ENCODE measurements at regions not wholly inside any gene's neighbourhood (a gene's known extent, or its start where the extent isn't known, plus 50 kb on each side); places are given as distances from the start of the nearest gene placed in this dataset.

- H3K9me3 ChIP-seq (ENCODE audit: low read length), result no peaks in the 10 kb centered on the region
- peaks cover 12% of the 10 kb centered on the region for H3K4me1 ChIP-seq (ENCODE audit: insufficient read depth, low read length)
- H3K4me3 ChIP-seq (ENCODE audit: low read length), result no peak overlapping the region
- H3K27me3 ChIP-seq (ENCODE audit: insufficient read depth, low read length), result no peaks in the 10 kb centered on the region
- no peak overlapping the region for H2AFZ ChIP-seq (ENCODE audit: low read depth, low read length)
- no peaks in the 10 kb centered on the region for H3K36me3 ChIP-seq (ENCODE audit: insufficient read depth, low read length)
Measured at GRCh38 chr12:88416155-88416554, 164.1 kb downstream of the KITLG start.

- no peaks in the 10 kb centered on the region for H3K36me3 ChIP-seq (ENCODE audit: insufficient read depth, low read length)
- no peaks in the 10 kb centered on the region for H3K9me3 ChIP-seq (ENCODE audit: low read length)
- H3K27me3 ChIP-seq (ENCODE audit: insufficient read depth, low read length), result no peaks in the 10 kb centered on the region
- H3K4me3 ChIP-seq (ENCODE audit: low read length), result no peak overlapping the region
- no peak overlapping the region for H2AFZ ChIP-seq (ENCODE audit: low read depth, low read length)
- H3K4me1 ChIP-seq (ENCODE audit: insufficient read depth, low read length), result peaks cover 12% of the 10 kb centered on the region
Measured at GRCh38 chr12:88416786-88417185, 163.5 kb downstream of the KITLG start.

GRCh38 chr12:88417531-88417930 is 162.7 kb downstream of the KITLG start:
- Histone ChIP-seq H3K4me1 (ENCODE audit: insufficient read depth, low read length) (peaks cover 12% of the 10 kb centered on the region), H3K36me3 (ENCODE audit: insufficient read depth, low read length) (no peaks in the 10 kb centered on the region), H2AFZ (ENCODE audit: low read depth, low read length) (no peak overlapping the region), H3K9me3 (ENCODE audit: low read length) (no peaks in the 10 kb centered on the region), H3K4me3 (ENCODE audit: low read length) (no peak overlapping the region), H3K27me3 (ENCODE audit: insufficient read depth, low read length) (no peaks in the 10 kb centered on the region)

- Histone ChIP-seq H3K4me3 (ENCODE audit: low read length) (no peak overlapping the region), H3K4me1 (ENCODE audit: insufficient read depth, low read length) (no peaks in the 10 kb centered on the region), H3K36me3 (ENCODE audit: insufficient read depth, low read length) (no peaks in the 10 kb centered on the region), H2AFZ (ENCODE audit: low read depth, low read length) (no peak overlapping the region), H3K9me3 (ENCODE audit: low read length) (no peaks in the 10 kb centered on the region), H3K27me3 (ENCODE audit: insufficient read depth, low read length) (no peaks in the 10 kb centered on the region)
Measured at GRCh38 chr12:88418856-88419497, 161.3 kb downstream of the KITLG start.

- H3K27me3 ChIP-seq (ENCODE audit: insufficient read depth, low read length), result no peaks in the 10 kb centered on the region
- H3K4me3 ChIP-seq (ENCODE audit: low read length), result no peak overlapping the region
- no peaks in the 10 kb centered on the region for H3K4me1 ChIP-seq (ENCODE audit: insufficient read depth, low read length)
- H3K36me3 ChIP-seq (ENCODE audit: insufficient read depth, low read length), result no peaks in the 10 kb centered on the region
- H3K9me3 ChIP-seq (ENCODE audit: low read length), result no peaks in the 10 kb centered on the region
- no peak overlapping the region for H2AFZ ChIP-seq (ENCODE audit: low read depth, low read length)
Measured at GRCh38 chr12:88419794-88420193, 160.5 kb downstream of the KITLG start.

GRCh38 chr12:88420457-88420856 is 159.8 kb downstream of the KITLG start:
- Histone ChIP-seq H3K9me3 (ENCODE audit: low read length) (no peaks in the 10 kb centered on the region), H3K4me3 (ENCODE audit: low read length) (no peak overlapping the region), H2AFZ (ENCODE audit: low read depth, low read length) (no peak overlapping the region)

GRCh38 chr12:88424791-88425730 is 155.2 kb downstream of the KITLG start:
- H3K4me3 ChIP-seq (ENCODE audit: low read length), result no peak overlapping the region
- no peaks in the 10 kb centered on the region for H3K27me3 ChIP-seq (ENCODE audit: insufficient read depth, low read length)
- H3K36me3 ChIP-seq (ENCODE audit: insufficient read depth, low read length), result no peaks in the 10 kb centered on the region
- H3K4me1 ChIP-seq (ENCODE audit: insufficient read depth, low read length), result no peaks in the 10 kb centered on the region
- H3K9me3 ChIP-seq (ENCODE audit: low read length), result no peaks in the 10 kb centered on the region
- H2AFZ ChIP-seq (ENCODE audit: low read depth, low read length), result no peak overlapping the region

More at GRCh38 chr12:88420457-88420856, 159.8 kb downstream of the KITLG start:
- no peaks in the 10 kb centered on the region for H3K4me1 ChIP-seq (ENCODE audit: insufficient read depth, low read length)
- no peaks in the 10 kb centered on the region for H3K27me3 ChIP-seq (ENCODE audit: insufficient read depth, low read length)
- no peaks in the 10 kb centered on the region for H3K36me3 ChIP-seq (ENCODE audit: insufficient read depth, low read length)

- Histone ChIP-seq H3K4me3 (ENCODE audit: low read length) (no peak overlapping the region), H2AFZ (ENCODE audit: low read depth, low read length) (no peak overlapping the region), H3K4me1 (ENCODE audit: insufficient read depth, low read length) (no peaks in the 10 kb centered on the region), H3K27me3 (ENCODE audit: insufficient read depth, low read length) (no peaks in the 10 kb centered on the region), H3K36me3 (ENCODE audit: insufficient read depth, low read length) (no peaks in the 10 kb centered on the region), H3K9me3 (ENCODE audit: low read length) (no peaks in the 10 kb centered on the region)
Measured at GRCh38 chr12:88428350-88428749, 151.9 kb downstream of the KITLG start.

GRCh38 chr12:88431246-88431645 is 149.0 kb downstream of the KITLG start:
- Histone ChIP-seq H2AFZ (ENCODE audit: low read depth, low read length) (no peak overlapping the region), H3K4me3 (ENCODE audit: low read length) (no peak overlapping the region), H3K4me1 (ENCODE audit: insufficient read depth, low read length) (no peaks in the 10 kb centered on the region), H3K36me3 (ENCODE audit: insufficient read depth, low read length) (no peaks in the 10 kb centered on the region), H3K9me3 (ENCODE audit: low read length) (no peaks in the 10 kb centered on the region), H3K27me3 (ENCODE audit: insufficient read depth, low read length) (no peaks in the 10 kb centered on the region)

GRCh38 chr12:88432531-88433490 is 147.5 kb downstream of the KITLG start:
- H3K9me3 ChIP-seq (ENCODE audit: low read length), result no peaks in the 10 kb centered on the region
- H3K4me1 ChIP-seq (ENCODE audit: insufficient read depth, low read length), result no peaks in the 10 kb centered on the region
- no peak overlapping the region for H2AFZ ChIP-seq (ENCODE audit: low read depth, low read length)
- no peaks in the 10 kb centered on the region for H3K27me3 ChIP-seq (ENCODE audit: insufficient read depth, low read length)
- no peak overlapping the region for H3K4me3 ChIP-seq (ENCODE audit: low read length)
- no peaks in the 10 kb centered on the region for H3K36me3 ChIP-seq (ENCODE audit: insufficient read depth, low read length)

- H3K36me3 ChIP-seq (ENCODE audit: insufficient read depth, low read length), result no peaks in the 10 kb centered on the region
- no peaks in the 10 kb centered on the region for H3K4me1 ChIP-seq (ENCODE audit: insufficient read depth, low read length)
- H3K4me3 ChIP-seq (ENCODE audit: low read length), result no peak overlapping the region
- no peak overlapping the region for H2AFZ ChIP-seq (ENCODE audit: low read depth, low read length)
- H3K27me3 ChIP-seq (ENCODE audit: insufficient read depth, low read length), result no peaks in the 10 kb centered on the region
- H3K9me3 ChIP-seq (ENCODE audit: low read length), result peaks cover 2% of the 10 kb centered on the region
Measured at GRCh38 chr12:88433997-88434703, 146.1 kb downstream of the KITLG start.

GRCh38 chr12:88435334-88436076 is 144.8 kb downstream of the KITLG start:
- Histone ChIP-seq H2AFZ (ENCODE audit: low read depth, low read length) (no peak overlapping the region), H3K36me3 (ENCODE audit: insufficient read depth, low read length) (no peaks in the 10 kb centered on the region), H3K27me3 (ENCODE audit: insufficient read depth, low read length) (no peaks in the 10 kb centered on the region), H3K4me3 (ENCODE audit: low read length) (no peak overlapping the region), H3K9me3 (ENCODE audit: low read length) (peaks cover 2% of the 10 kb centered on the region), H3K4me1 (ENCODE audit: insufficient read depth, low read length) (no peaks in the 10 kb centered on the region)

All from neuron (in vitro differentiated cells).